KMS-11 (cell line): ENCODE measurements at regions not wholly inside any gene's neighbourhood (a gene's known extent, or its start where the extent isn't known, plus 50 kb on each side); places are given as distances from the start of the nearest gene placed in this dataset.
"Not testable (repeated sequence)": the region's sequence is repeated elsewhere in the genome, so short reads cannot be mapped to it uniquely, and the experiment has no call there.

Experiments used
- H2AFZ ChIP-seq: fragments of 200-600 bp; sonication (generic); 2 replicates; pipeline ENCODE4 v1.6.1; 2016; ENCODE audit warnings: antibody characterized with exemption, mixed run types, low read depth
- H3K27ac ChIP-seq: fragments of 200-600 bp; sonication (generic); 2 replicates; pipeline ENCODE4 v1.6.1; 2016; ENCODE audit warnings: mild to moderate bottlenecking, mixed run types
- H3K27me3 ChIP-seq: fragments of 200-600 bp; sonication (generic); 2 replicates; pipeline ENCODE4 v1.6.1; 2017; ENCODE audit warnings: mild to moderate bottlenecking, low read depth, mixed run types, moderate library complexity; ENCODE audit not compliant: insufficient read depth
- H3K36me3 ChIP-seq: fragments of 200-600 bp; sonication (generic); 2 replicates; pipeline ENCODE4 v1.6.1; 2017; ENCODE audit warnings: mild to moderate bottlenecking, mixed run types; ENCODE audit not compliant: insufficient read depth
- H3K4me1 ChIP-seq: fragments of 200-600 bp; sonication (generic); 2 replicates; pipeline ENCODE4 v1.6.1; 2016; ENCODE audit warnings: mild to moderate bottlenecking, low read depth, mixed run types; ENCODE audit not compliant: poor library complexity, severe bottlenecking
- H3K4me2 ChIP-seq: fragments of 200-600 bp; sonication (generic); 2 replicates; pipeline ENCODE4 v1.7.0; 2016; ENCODE audit warnings: mild to moderate bottlenecking, mixed run types
- H3K4me3 ChIP-seq: fragments of 200-600 bp; sonication (generic); IDR thresholded peaks from 2 replicates; pipeline ENCODE4 v1.6.1; 2017; ENCODE audit warnings: low read depth, low read length, mixed read lengths; ENCODE audit not compliant: insufficient read depth
- H3K79me2 ChIP-seq: fragments of 200-600 bp; sonication (generic); 2 replicates; pipeline ENCODE4 v1.6.1; 2016; ENCODE audit warnings: low read depth, mixed run types; ENCODE audit not compliant: insufficient read depth
- H3K9ac ChIP-seq: fragments of 200-600 bp; sonication (generic); 2 replicates; pipeline ENCODE4 v1.6.1; 2016; ENCODE audit warnings: mild to moderate bottlenecking, mixed run types
- H4K20me1 ChIP-seq: fragments of 200-600 bp; sonication (generic); 2 replicates; pipeline ENCODE4 v1.6.1; 2016; ENCODE audit warnings: mild to moderate bottlenecking, mixed run types; ENCODE audit not compliant: insufficient read depth
- CTCF ChIP-seq: fragments of 200-600 bp; sonication (generic); conservative IDR thresholded peaks from 2 replicates; pipeline ENCODE4 v1.6.1; 2017; ENCODE audit warnings: low read depth, mild to moderate bottlenecking, antibody characterized with exemption, low read length, moderate library complexity, mixed read lengths

- H3K4me2 ChIP-seq: peak overlapping the region; percentile 44; the same call in 1 of the 2 replicates
- no peaks in the 10 kb centered on the region for H3K36me3 ChIP-seq
Observed at GRCh38 chr3:103512595-103512994, 1077.8 kb downstream of the ZPLD1 start.

GRCh38 chr3:103513003-103513402, 1078.2 kb downstream of the ZPLD1 start:
- Histone ChIP-seq H4K20me1 (no peaks in the 10 kb centered on the region), H3K9ac (no peak overlapping the region), H3K79me2 (no peaks in the 10 kb centered on the region), H3K27ac (no peak overlapping the region), H3K4me2 (peak overlapping the region; percentile 44; the same call in 1 of the 2 replicates), H3K4me1 (peaks cover 13% of the 10 kb centered on the region), H3K4me3 (no peak overlapping the region), H2AFZ (no peak overlapping the region), H3K36me3 (no peaks in the 10 kb centered on the region), H3K27me3 (no peaks in the 10 kb centered on the region)
- no peak for TF ChIP-seq CTCF

More at GRCh38 chr3:103512595-103512994, 1077.8 kb downstream of the ZPLD1 start:
- Histone ChIP-seq H3K4me1 (peaks cover 13% of the 10 kb centered on the region), H3K4me3 (no peak overlapping the region), H3K27me3 (no peaks in the 10 kb centered on the region), H2AFZ (no peak overlapping the region), H3K79me2 (no peaks in the 10 kb centered on the region), H3K9ac (no peak overlapping the region), H3K27ac (no peak overlapping the region), H4K20me1 (no peaks in the 10 kb centered on the region)
- no peak for TF ChIP-seq CTCF

DNA sequence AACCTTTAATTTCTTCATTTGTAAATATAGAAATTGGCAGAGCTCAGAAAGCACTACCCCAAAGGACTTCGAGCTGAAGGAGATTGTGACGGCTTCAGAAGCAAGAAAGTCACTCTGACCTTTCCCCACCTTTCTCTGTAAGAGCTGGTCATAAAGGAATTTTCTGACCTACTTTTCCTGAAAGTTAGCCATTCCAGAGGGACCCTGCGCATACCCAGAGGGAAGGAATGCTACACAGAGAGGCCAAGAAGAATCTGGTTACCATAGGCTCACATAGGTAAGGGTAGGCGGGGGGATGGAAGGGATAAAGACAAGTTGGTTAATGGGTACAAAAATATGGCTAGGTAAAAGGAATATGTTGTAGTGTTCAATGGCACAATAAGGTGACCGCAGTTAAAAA, 1080.3 kb downstream of the ZPLD1 start:
- no peaks in the 10 kb centered on the region for H3K36me3 ChIP-seq
- H3K4me3 ChIP-seq: no peak overlapping the region
- no peak for TF ChIP-seq CTCF
- no peaks in the 10 kb centered on the region for H3K79me2 ChIP-seq
- no peak overlapping the region for H2AFZ ChIP-seq
- H3K9ac ChIP-seq: no peak overlapping the region
- no peak overlapping the region for H3K27ac ChIP-seq
- H4K20me1 ChIP-seq: no peaks in the 10 kb centered on the region
- H3K4me2 ChIP-seq: no peak overlapping the region
- H3K27me3 ChIP-seq: no peaks in the 10 kb centered on the region
- peaks cover 13% of the 10 kb centered on the region for H3K4me1 ChIP-seq

DNA sequence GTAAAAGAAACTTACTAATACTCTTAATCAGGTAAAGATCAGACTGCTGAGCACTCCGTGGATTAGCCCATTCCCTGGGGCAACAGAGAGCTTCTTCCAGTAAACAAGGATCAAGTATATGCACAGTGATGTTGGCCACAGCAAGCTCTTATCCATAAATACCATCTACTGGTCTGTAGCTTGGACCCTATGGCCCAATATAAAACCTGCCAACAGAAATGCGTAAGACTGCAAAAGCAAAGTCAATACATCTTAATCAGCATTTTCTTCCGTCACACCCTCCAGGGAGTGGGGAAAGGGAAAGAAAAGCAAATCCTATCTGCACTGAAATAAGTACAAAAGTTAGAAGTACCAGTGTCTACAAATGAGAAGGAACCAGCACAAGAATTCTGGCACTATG, 1082.1 kb downstream of the ZPLD1 start:
- Histone ChIP-seq H4K20me1 (no peaks in the 10 kb centered on the region), H3K27me3 (no peaks in the 10 kb centered on the region), H3K9ac (no peak overlapping the region), H3K4me3 (no peak overlapping the region), H3K4me1 (peaks cover 13% of the 10 kb centered on the region), H3K79me2 (no peaks in the 10 kb centered on the region), H3K36me3 (no peaks in the 10 kb centered on the region), H3K27ac (no peak overlapping the region), H2AFZ (no peak overlapping the region), H3K4me2 (no peak overlapping the region)
- TF ChIP-seq CTCF: no peak

DNA sequence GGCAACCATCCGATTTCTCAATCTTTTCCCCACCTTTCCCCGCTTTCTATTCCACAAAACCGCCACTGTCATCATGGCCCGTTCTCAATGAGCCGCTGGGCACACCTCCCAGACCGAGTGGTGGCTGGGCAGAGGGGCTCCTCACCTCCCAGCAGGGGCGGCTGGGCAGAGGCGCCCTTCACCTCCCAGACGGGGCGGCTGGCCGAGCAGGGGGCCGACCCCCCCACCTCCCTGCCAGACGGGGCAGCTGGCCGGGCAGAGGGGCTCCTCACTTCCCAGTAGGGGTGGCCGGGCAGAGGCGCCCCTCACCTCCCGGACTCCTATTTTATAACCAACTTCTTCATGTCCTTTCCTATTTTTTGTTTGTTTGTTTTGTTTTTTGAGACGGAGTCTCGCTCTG, 1096.5 kb downstream of the ZPLD1 start:
- not testable (repeated sequence) for H3K4me2 ChIP-seq, H3K79me2 ChIP-seq, H4K20me1 ChIP-seq, H3K9ac ChIP-seq, H3K27me3 ChIP-seq, H3K4me1 ChIP-seq, H3K36me3 ChIP-seq, H3K4me3 ChIP-seq, H3K27ac ChIP-seq, H2AFZ ChIP-seq
